Inflammatory macrophage treated with lipopolysaccharide for 1 hour (primary cell): ENCODE measurements at regions not wholly inside any gene's neighbourhood (a gene's known extent, or its start where the extent isn't known, plus 50 kb on each side); places are given as distances from the start of the nearest gene placed in this dataset.

ENCODE experiments used
- DNase-seq, 2 donors: peaks; one replicate each; pipeline ENCODE4 v3.0.0-alpha.2; 2020 to 2022

GRCh38 chr13:78201411-78201810 lies 282.8 kb upstream of the EDNRB start:
- DNase-seq, result no peak

GRCh38 chr13:78198821-78199220 lies 280.2 kb upstream of the EDNRB start:
- peak; percentile 44 to 51 for DNase-seq

- DNase-seq, result no peak
These were observed 279.8 kb upstream of the EDNRB start for GRCh38 chr13:78198419-78198818.

GRCh38 chr13:78197231-78197630 lies 278.6 kb upstream of the EDNRB start:
- DNase-seq, result no peak

GRCh38 chr13:78194904-78195639 lies 276.4 kb upstream of the EDNRB start:
- no peak for DNase-seq

- DNase-seq, result no peak
These were observed 275.2 kb upstream of the EDNRB start for GRCh38 chr13:78193846-78194245.

GRCh38 chr13:78192716-78193115 lies 274.1 kb upstream of the EDNRB start:
- DNase-seq, result no peak

- no peak for DNase-seq
These were observed 271.7 kb upstream of the EDNRB start for GRCh38 chr13:78190296-78190695.

- no peak for DNase-seq
These were observed 269.1 kb upstream of the EDNRB start for GRCh38 chr13:78187781-78188180.

- DNase-seq, result no peak
These were observed 267.1 kb upstream of the EDNRB start for GRCh38 chr13:78185700-78186099.

- DNase-seq, result no peak
These were observed 265.1 kb upstream of the EDNRB start for GRCh38 chr13:78183732-78184131.

- DNase-seq, result no peak
These were observed 264.2 kb upstream of the EDNRB start for GRCh38 chr13:78182813-78183212.

- DNase-seq, result no peak
These were observed 258.7 kb upstream of the EDNRB start for GRCh38 chr13:78177306-78177705.

GRCh38 chr13:78176880-78177279 lies 258.2 kb upstream of the EDNRB start:
- DNase-seq, result no peak

GRCh38 chr13:78169386-78169785 lies 250.8 kb upstream of the EDNRB start:
- no peak for DNase-seq

GRCh38 chr13:78168981-78169380 lies 250.3 kb upstream of the EDNRB start:
- no peak for DNase-seq

- DNase-seq, result no peak
These were observed 242.6 kb upstream of the EDNRB start for GRCh38 chr13:78161266-78161665.

- DNase-seq, result peak; percentile 3 to 13
These were observed 242.2 kb upstream of the EDNRB start for GRCh38 chr13:78160793-78161192.

- no peak for DNase-seq
These were observed 233.8 kb upstream of the EDNRB start for GRCh38 chr13:78152415-78152814.

- DNase-seq, result no peak
These were observed 229.3 kb upstream of the EDNRB start for GRCh38 chr13:78147905-78148304.

GRCh38 chr13:78145276-78145675 lies 226.6 kb upstream of the EDNRB start:
- DNase-seq, result no peak

- DNase-seq, result no peak
These were observed 221.1 kb upstream of the EDNRB start for GRCh38 chr13:78139765-78140164.

GRCh38 chr13:78138756-78139155 lies 220.1 kb upstream of the EDNRB start:
- DNase-seq, result no peak

- DNase-seq, result peak; percentile 41 to 78
These were observed 218.9 kb upstream of the EDNRB start for GRCh38 chr13:78137404-78138142.

GRCh38 chr13:78136966-78137365 lies 218.3 kb upstream of the EDNRB start:
- no peak for DNase-seq
